GM12878 (cell line): ENCODE measurements at regions not wholly inside any gene's neighbourhood (a gene's known extent, or its start where the extent isn't known, plus 50 kb on each side); places are given as distances from the start of the nearest gene placed in this dataset.

Experiments
- CTCF ChIP-seq, 3 experiments: IDR thresholded peaks in 2 of 3; conservative IDR thresholded peaks in 1 of 3; 2 replicates each; pipeline ENCODE4 v1.5.1; 2011; ENCODE audit warnings: low read depth in 3 of 3, low read length in 3 of 3, mild to moderate bottlenecking in 3 of 3, control low read depth in 2 of 3, moderate library complexity in 2 of 3, inconsistent platforms in 1 of 3, mixed read lengths in 1 of 3; ENCODE audit not compliant: control insufficient read depth in 2 of 3, insufficient read depth in 1 of 3; ENCODE audit errors: extremely low read depth in 1 of 3
- EZH2 ChIP-seq: IDR thresholded peaks from 2 replicates; pipeline ENCODE4 v1.6.1; 2012; ENCODE audit warnings: low read depth, mild to moderate bottlenecking, control low read depth, inconsistent platforms, low read length, borderline replicate concordance; ENCODE audit not compliant: control insufficient read depth
- FOXK2 ChIP-seq: fragments of 450-650 bp; IDR thresholded peaks from 2 replicates; pipeline ENCODE4 v1.6.1; 2017; ENCODE audit warnings: mild to moderate bottlenecking, moderate library complexity
- MAX ChIP-seq: IDR thresholded peaks from 2 replicates; pipeline ENCODE4 v1.6.1; 2012; ENCODE audit warnings: low read depth, low read length, improper control_type of control experiment
- MXI1 ChIP-seq: fragments of 150-350 bp; IDR thresholded peaks from 2 replicates; pipeline ENCODE4 v1.6.1; 2011; ENCODE audit warnings: low read depth, mild to moderate bottlenecking, inconsistent platforms, low read length, improper control_type of control experiment
- POLR2A ChIP-seq: IDR thresholded peaks from 2 replicates; pipeline ENCODE4 v1.6.1; 2011; ENCODE audit warnings: low read depth, mild to moderate bottlenecking, low read length
- POLR2AphosphoS5 ChIP-seq: IDR thresholded peaks from 2 replicates; pipeline ENCODE4 v1.6.1; 2011; ENCODE audit warnings: mild to moderate bottlenecking, low read length, inconsistent platforms

- TF ChIP-seq EZH2 (no peak), CTCF (IDR thresholded peaks at IDR 0.05 in 2 of 3, conservative IDR thresholded peaks at IDR 0.05 in 1 of 3; ENCODE audit: control insufficient read depth in 2 of 3, extremely low read depth in 1 of 3, insufficient read depth in 1 of 3, low read depth in 3 of 3, low read length in 3 of 3) (no peak), POLR2A (no peak), MXI1 (no peak), MAX (no peak), POLR2AphosphoS5 (no peak), FOXK2 (no peak)
These were observed 542.1 kb downstream of the TCERG1L start for GRCh38 chr10:130769146-130770017.
